ENCODE measurements at regions not wholly inside any gene's neighbourhood (a gene's known extent, or its start where the extent isn't known, plus 50 kb on each side); places are given as distances from the start of the nearest gene placed in this dataset.
A peak's percentile ranks its signal among the peaks of the same experiment; 100 is the strongest.

GRCh38 chr2:114046373-114046772 lies 156.5 kb downstream of the ACTR3 start:
- H3K27ac Mint-ChIP-seq: no peak overlapping the region
- ATAC-seq (ENCODE audit: low read depth in 2 of 2) (no peak), DNase-seq (no peak)
- H3K36me3 Mint-ChIP-seq: no peaks in the 10 kb centered on the region
- H3K27me3 Mint-ChIP-seq: peaks cover 11 to 36% (median 26%) of the 10 kb centered on the region in 3 donors
- H3K4me1 Mint-ChIP-seq: no peaks in the 10 kb centered on the region
- H3K4me3 Mint-ChIP-seq: no peak overlapping the region
- no peaks in the 10 kb centered on the region for H3K9me3 Mint-ChIP-seq

GRCh38 chr2:114046866-114047435 lies 157.1 kb downstream of the ACTR3 start:
- H3K27ac Mint-ChIP-seq: no peak overlapping the region
- H3K27me3 Mint-ChIP-seq: peaks cover 11 to 34% (median 26%) of the 10 kb centered on the region in 3 donors
- H3K9me3 Mint-ChIP-seq: no peaks in the 10 kb centered on the region
- DNase-seq: no peak
- H3K36me3 Mint-ChIP-seq: no peaks in the 10 kb centered on the region
- no peak for ATAC-seq (ENCODE audit: low read depth in 2 of 2)
- H3K4me3 Mint-ChIP-seq: no peak overlapping the region
- H3K4me1 Mint-ChIP-seq: no peaks in the 10 kb centered on the region

DNA sequence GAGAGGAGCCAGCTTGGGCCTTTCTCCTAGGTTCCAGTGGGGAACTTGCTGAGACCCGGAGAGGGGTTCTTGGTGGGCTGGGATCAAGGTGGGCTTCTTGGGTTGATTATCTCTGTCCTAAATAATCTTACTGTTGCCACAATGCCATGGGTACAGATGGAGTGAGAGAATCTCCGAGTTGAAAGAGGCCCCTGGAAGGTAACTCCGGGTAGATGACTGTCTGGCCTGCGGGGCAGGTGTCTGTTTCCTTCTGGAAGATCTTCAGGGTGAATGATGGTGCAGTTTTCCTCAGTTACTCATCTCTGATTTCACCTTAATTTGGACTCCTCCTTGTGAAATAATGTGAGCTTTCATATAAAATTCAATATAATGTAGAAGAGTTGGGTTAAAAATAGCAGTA lies 159.4 kb downstream of the ACTR3 start:
- Mint-ChIP-seq H3K36me3 (no peaks in the 10 kb centered on the region), H3K27me3 (peaks cover 5 to 26% (median 17%) of the 10 kb centered on the region in 3 donors), H3K4me3 (no peak overlapping the region), H3K9me3 (no peaks in the 10 kb centered on the region), H3K27ac (no peak overlapping the region), H3K4me1 (no peaks in the 10 kb centered on the region)
- no peak for DNase-seq
- no peak for ATAC-seq (ENCODE audit: low read depth in 2 of 2)

DNA sequence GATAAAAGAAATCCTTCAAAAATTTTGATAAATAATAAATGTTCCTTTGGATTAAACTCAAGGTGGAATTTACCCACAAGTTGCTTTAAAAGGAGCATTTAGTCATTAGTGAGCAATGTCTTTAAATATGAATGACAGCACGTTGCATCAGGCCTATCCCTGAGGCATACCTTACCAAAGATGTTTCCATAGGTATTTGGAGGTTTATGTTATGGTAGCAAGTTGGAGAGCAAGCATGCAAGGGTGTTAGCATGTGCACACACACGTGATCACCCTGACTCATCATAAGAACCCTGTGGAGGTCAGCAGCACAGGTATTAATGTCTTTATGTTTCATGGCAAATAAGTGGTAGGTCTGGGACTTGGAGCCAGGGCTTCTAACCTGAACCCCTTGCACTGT lies 159.9 kb downstream of the ACTR3 start:
- H3K4me3 Mint-ChIP-seq: no peak overlapping the region
- H3K27ac Mint-ChIP-seq: no peak overlapping the region

DNA sequence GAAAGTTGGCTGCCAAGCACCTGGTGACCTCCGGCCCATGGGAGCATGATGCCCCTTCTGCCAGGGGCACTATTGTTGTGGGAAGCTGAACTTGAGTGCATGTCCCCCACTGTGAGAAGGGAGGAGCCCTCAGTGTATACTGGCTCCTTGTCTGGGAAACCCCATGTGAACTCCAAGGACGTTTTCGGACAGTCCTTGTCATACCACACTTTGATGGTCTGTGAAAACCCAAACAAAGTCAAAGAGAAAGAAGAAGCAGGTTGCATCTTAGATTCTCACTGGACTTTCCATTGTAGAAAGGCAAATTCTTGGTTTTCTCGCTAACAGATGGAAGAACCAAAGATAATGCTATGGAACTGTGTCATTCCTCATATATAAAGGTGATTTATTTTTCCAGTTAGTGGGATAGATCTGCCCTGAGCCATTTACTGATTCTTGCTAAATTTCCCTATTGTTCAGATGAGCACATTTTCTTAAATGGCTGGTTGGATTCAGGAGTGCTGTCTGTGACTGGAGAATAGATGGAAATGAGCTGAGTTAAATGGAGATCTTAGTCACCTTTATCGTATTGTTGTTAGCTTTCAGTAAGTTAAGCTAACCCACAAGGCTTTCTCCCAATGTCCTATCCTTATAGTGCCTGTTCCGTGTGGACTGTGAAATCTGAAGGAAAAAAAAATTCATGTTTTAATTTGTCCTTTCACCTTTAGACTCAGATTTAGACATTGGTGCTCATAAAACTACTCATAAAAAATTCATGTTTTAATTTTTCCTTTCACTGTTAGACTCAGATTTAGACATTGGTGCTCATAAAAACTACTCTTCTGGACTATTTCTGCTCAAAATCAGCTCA lies 166.6 kb downstream of the ACTR3 start:
- peaks cover 0 to 9% (median 4%) of the 10 kb centered on the region in 7 donors for H3K9me3 Mint-ChIP-seq
- H3K4me3 Mint-ChIP-seq: no peak overlapping the region
- no peak for DNase-seq

More for the DNA sequence above, 159.9 kb downstream of the ACTR3 start:
- Mint-ChIP-seq H3K36me3 (no peaks in the 10 kb centered on the region), H3K4me1 (no peaks in the 10 kb centered on the region), H3K9me3 (no peaks in the 10 kb centered on the region), H3K27me3 (peaks cover 5 to 22% (median 18%) of the 10 kb centered on the region in 3 donors)
- ATAC-seq (ENCODE audit: low read depth in 2 of 2): no peak
- no peak for DNase-seq

DNA sequence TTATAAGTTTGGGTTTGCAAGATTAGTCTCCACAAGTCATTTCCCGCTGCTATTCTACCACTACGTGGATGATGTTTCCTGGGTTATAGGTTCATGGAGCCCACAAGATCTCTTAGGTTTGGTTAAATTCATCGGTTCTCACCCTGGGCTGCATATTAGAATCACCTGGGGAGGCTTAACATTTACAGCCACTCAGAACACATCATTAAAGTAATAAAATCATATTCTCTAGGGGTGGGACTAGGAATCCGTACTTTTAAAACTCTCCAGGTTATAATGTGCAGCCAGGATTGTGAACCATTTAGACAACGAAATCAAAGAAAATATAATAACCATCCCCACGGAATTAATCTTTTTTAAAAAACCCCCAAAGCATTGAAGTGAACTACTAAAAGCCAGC lies 167.7 kb downstream of the ACTR3 start:
- DNase-seq: no peak
- H3K27me3 Mint-ChIP-seq: peaks cover 12 to 32% (median 15%) of the 10 kb centered on the region in 3 donors
- H3K4me1 Mint-ChIP-seq: no peaks in the 10 kb centered on the region
- no peak overlapping the region for H3K4me3 Mint-ChIP-seq
- H3K36me3 Mint-ChIP-seq: peaks cover 0 to 3% of the 10 kb centered on the region in 2 donors
- peaks cover 0 to 13% (median 4%) of the 10 kb centered on the region in 7 donors for H3K9me3 Mint-ChIP-seq
- no peak for ATAC-seq (ENCODE audit: low read depth in 2 of 2)
- H3K27ac Mint-ChIP-seq: no peak overlapping the region

More for the DNA sequence above, 166.6 kb downstream of the ACTR3 start:
- no peak for ATAC-seq (ENCODE audit: low read depth in 2 of 2)
- no peaks in the 10 kb centered on the region for H3K4me1 Mint-ChIP-seq
- peaks cover 11 to 32% (median 16%) of the 10 kb centered on the region in 3 donors for H3K27me3 Mint-ChIP-seq
- no peak overlapping the region for H3K27ac Mint-ChIP-seq
- no peaks in the 10 kb centered on the region for H3K36me3 Mint-ChIP-seq

DNA sequence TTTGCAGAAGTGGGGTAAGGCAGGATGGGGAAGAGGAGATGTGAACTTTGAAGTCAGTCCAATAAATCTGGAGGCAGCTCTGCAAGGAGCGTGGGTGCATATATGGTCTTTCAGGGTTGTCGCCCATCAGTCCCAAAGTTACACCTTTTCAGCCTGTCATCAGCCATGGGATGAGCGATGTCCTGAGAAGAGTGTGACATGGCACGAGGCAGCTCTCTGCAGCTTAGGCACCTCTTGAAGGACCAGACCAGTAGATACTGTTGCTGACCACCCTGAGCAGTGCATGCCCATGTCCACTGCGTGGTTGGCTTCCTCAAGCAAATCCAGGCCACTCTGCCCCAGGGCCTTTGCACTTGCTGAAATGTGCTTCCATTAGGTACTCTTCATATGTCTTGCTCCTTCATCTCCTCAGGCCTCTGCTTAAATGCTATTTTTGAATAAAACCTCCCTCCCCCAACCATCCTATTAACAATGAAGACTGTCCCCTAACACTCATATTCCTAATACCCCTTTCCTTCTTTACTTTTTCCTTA lies 171.7 kb downstream of the ACTR3 start:
- Mint-ChIP-seq H3K27ac (no peak overlapping the region), H3K27me3 (peaks cover 9 to 13% (median 10%) of the 10 kb centered on the region in 3 donors), H3K4me3 (no peak overlapping the region), H3K9me3 (peaks cover 0 to 9% (median 4%) of the 10 kb centered on the region in 7 donors), H3K4me1 (no peaks in the 10 kb centered on the region), H3K36me3 (peaks cover 0 to 3% of the 10 kb centered on the region in 2 donors)
- DNase-seq (no peak), ATAC-seq (ENCODE audit: low read depth in 2 of 2) (no peak)

- ATAC-seq (ENCODE audit: low read depth in 2 of 2) (no peak), DNase-seq (no peak)
- peaks cover 0 to 9% (median 4%) of the 10 kb centered on the region in 7 donors for H3K9me3 Mint-ChIP-seq
- H3K27ac Mint-ChIP-seq: no peak overlapping the region
- H3K4me1 Mint-ChIP-seq: no peaks in the 10 kb centered on the region
- no peak overlapping the region for H3K4me3 Mint-ChIP-seq
- H3K27me3 Mint-ChIP-seq: peaks cover 9 to 16% (median 9%) of the 10 kb centered on the region in 3 donors
- peaks cover 0 to 3% of the 10 kb centered on the region in 2 donors for H3K36me3 Mint-ChIP-seq
These were observed 173.5 kb downstream of the ACTR3 start for GRCh38 chr2:114063346-114063745.

DNA sequence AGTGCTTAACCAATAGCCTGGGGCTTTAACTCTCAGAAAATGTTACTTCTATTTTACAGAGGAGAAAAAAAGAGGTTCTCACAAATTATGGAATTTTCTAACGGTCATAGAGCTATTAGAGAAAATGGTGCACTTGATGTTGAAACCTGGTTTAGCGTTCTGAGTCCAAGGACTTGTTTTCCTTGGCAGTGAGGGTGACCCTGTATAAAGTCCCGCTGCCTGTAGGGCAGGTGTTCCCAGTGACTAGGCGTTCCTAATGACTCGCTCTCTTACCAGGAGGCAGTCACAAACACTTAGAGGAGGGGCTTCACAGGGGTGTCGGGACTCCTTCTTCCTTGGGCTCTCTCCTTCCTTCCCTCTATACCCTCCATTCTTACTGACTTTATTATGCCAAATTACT lies 175.8 kb downstream of the ACTR3 start:
- no peak for ATAC-seq (ENCODE audit: low read depth in 2 of 2)
- peaks cover 4 to 25% (median 22%) of the 10 kb centered on the region in 3 donors for H3K27me3 Mint-ChIP-seq

GRCh38 chr2:114066186-114066747 lies 176.4 kb downstream of the ACTR3 start:
- Mint-ChIP-seq H3K27me3 (peaks cover 4 to 27% (median 26%) of the 10 kb centered on the region in 3 donors), H3K4me1 (no peaks in the 10 kb centered on the region), H3K36me3 (peaks cover 0 to 3% of the 10 kb centered on the region in 2 donors), H3K27ac (peak overlapping the region in 1 of 6 donors; percentile 45), H3K4me3 (no peak overlapping the region), H3K9me3 (peaks cover 0 to 7% (median 0%) of the 10 kb centered on the region in 7 donors)
- no peak for ATAC-seq (ENCODE audit: low read depth in 2 of 2)
- DNase-seq: no peak

More for the DNA sequence above, 175.8 kb downstream of the ACTR3 start:
- Mint-ChIP-seq H3K9me3 (peaks cover 0 to 7% (median 0%) of the 10 kb centered on the region in 7 donors), H3K4me3 (no peak overlapping the region), H3K27ac (no peak overlapping the region), H3K4me1 (no peaks in the 10 kb centered on the region), H3K36me3 (peaks cover 0 to 3% of the 10 kb centered on the region in 2 donors)
- DNase-seq: no peak

GRCh38 chr2:114068438-114068837 lies 178.5 kb downstream of the ACTR3 start:
- Mint-ChIP-seq H3K27me3 (peaks cover 4 to 39% (median 26%) of the 10 kb centered on the region in 3 donors), H3K4me3 (no peak overlapping the region), H3K27ac (no peak overlapping the region), H3K36me3 (no peaks in the 10 kb centered on the region), H3K9me3 (peaks cover 0 to 1% (median 0%) of the 10 kb centered on the region in 7 donors), H3K4me1 (no peaks in the 10 kb centered on the region)
- DNase-seq (no peak), ATAC-seq (ENCODE audit: low read depth in 2 of 2) (no peak)

- H3K27ac Mint-ChIP-seq: no peak overlapping the region
- H3K4me3 Mint-ChIP-seq: no peak overlapping the region
- peaks cover 0 to 2% of the 10 kb centered on the region in 2 donors for H3K36me3 Mint-ChIP-seq
- peaks cover 12 to 34% (median 18%) of the 10 kb centered on the region in 3 donors for H3K27me3 Mint-ChIP-seq
- ATAC-seq (ENCODE audit: low read depth in 2 of 2): no peak
- DNase-seq: no peak
- peaks cover 0 to 13% (median 1%) of the 10 kb centered on the region in 7 donors for H3K9me3 Mint-ChIP-seq
- no peaks in the 10 kb centered on the region for H3K4me1 Mint-ChIP-seq
These were observed 187.1 kb downstream of the ACTR3 start for GRCh38 chr2:114076961-114077360.

- DNase-seq: no peak
- H3K36me3 Mint-ChIP-seq: peaks cover 0 to 5% of the 10 kb centered on the region in 2 donors
- H3K4me3 Mint-ChIP-seq: no peak overlapping the region
- H3K27me3 Mint-ChIP-seq: peaks cover 16 to 17% (median 16%) of the 10 kb centered on the region in 3 donors
- peaks cover 0 to 18% (median 5%) of the 10 kb centered on the region in 7 donors for H3K9me3 Mint-ChIP-seq
- ATAC-seq (ENCODE audit: low read depth in 2 of 2): no peak
- no peak overlapping the region for H3K27ac Mint-ChIP-seq
- H3K4me1 Mint-ChIP-seq: no peaks in the 10 kb centered on the region
These were observed 189.6 kb downstream of the ACTR3 start for GRCh38 chr2:114079366-114080004.
